Esophagus (tissue), 2 donors: ENCODE measurements at regions not wholly inside any gene's neighbourhood (a gene's known extent, or its start where the extent isn't known, plus 50 kb on each side); places are given as distances from the start of the nearest gene placed in this dataset.

ENCODE experiments used
- H3K27ac ChIP-seq, 2 donors: one replicate each; pipeline ENCODE4 v1.5.1; 2013; ENCODE audit warnings: low read depth in 2 of 2, mild to moderate bottlenecking in 2 of 2, inconsistent platforms in 1 of 2, low read length in 1 of 2, moderate library complexity in 1 of 2
- H3K27me3 ChIP-seq, 2 donors: one replicate each; pipeline ENCODE4 v1.6.1; 2013; ENCODE audit warnings: low read length in 2 of 2, control low read depth in 1 of 2, mild to moderate bottlenecking in 1 of 2; ENCODE audit not compliant: insufficient read depth in 2 of 2, control insufficient read depth in 1 of 2
- H3K36me3 ChIP-seq, 2 donors: one replicate each; pipeline ENCODE4 v1.6.1; 2013; ENCODE audit warnings: low read length in 1 of 2; ENCODE audit not compliant: control insufficient read depth in 2 of 2, insufficient read depth in 2 of 2
- H3K4me1 ChIP-seq, 2 donors: one replicate each; pipeline ENCODE4 v1.6.1; 2013; ENCODE audit warnings: low read length in 1 of 2; ENCODE audit not compliant: control insufficient read depth in 2 of 2, insufficient read depth in 2 of 2
- H3K4me3 ChIP-seq, 2 donors: one replicate each; pipeline ENCODE4 v1.5.1; 2013; ENCODE audit warnings: low read length in 2 of 2, mild to moderate bottlenecking in 2 of 2, low read depth in 1 of 2, moderate library complexity in 1 of 2
- H3K9me3 ChIP-seq, 2 donors: one replicate each; pipeline ENCODE4 v1.6.1; 2013; ENCODE audit warnings: mild to moderate bottlenecking in 2 of 2, low read depth in 1 of 2, low read length in 1 of 2, moderate library complexity in 1 of 2; ENCODE audit not compliant: control insufficient read depth in 2 of 2, insufficient read depth in 1 of 2
- WGBS, 2 donors: extraction: QIAGEN DNeasy Blood & Tissue Kit; methylation state at CpG; one replicate each; pipeline ENCODE4 v1.1.7; 2013; 5-methylcytosine and 5-hydroxymethylcytosine counted together
- donor health status: healthy with polysubstance abuse.
- donor health status: Bipolar disorder and iron deficiency.

DNA sequence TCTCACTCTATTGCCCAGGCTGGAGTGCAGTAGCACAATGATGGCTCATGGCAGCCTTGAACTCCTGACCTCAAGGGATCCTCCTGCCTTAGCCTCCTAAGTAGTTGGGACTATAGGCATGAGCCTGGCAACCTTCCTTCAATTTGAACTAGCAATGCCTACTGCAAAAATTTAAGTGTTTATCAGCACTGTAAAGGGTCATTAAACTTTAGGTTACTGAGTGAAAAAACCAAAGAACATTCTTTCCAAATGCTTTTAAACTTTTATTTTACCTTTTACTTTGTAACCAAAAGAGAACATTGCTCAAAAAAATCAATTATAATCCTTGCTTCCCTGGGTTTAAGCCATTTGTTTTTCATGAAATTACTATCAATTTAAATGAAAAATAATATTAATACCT, 101.0 kb upstream of the NHSL1 start:
- Histone ChIP-seq H3K4me1 (no peaks in the 10 kb centered on the region), H3K27ac (no peak overlapping the region), H3K27me3 (no peaks in the 10 kb centered on the region), H3K36me3 (no peaks in the 10 kb centered on the region), H3K9me3 (no peaks in the 10 kb centered on the region), H3K4me3 (no peak overlapping the region)

- no peaks in the 10 kb centered on the region for H3K9me3 ChIP-seq
- H3K4me1 ChIP-seq: no peaks in the 10 kb centered on the region
- H3K27ac ChIP-seq: no peak overlapping the region
- no peaks in the 10 kb centered on the region for H3K27me3 ChIP-seq
- no peaks in the 10 kb centered on the region for H3K36me3 ChIP-seq
- no peak overlapping the region for H3K4me3 ChIP-seq
These were observed 101.4 kb upstream of the NHSL1 start for GRCh38 chr6:138600726-138601125.

DNA sequence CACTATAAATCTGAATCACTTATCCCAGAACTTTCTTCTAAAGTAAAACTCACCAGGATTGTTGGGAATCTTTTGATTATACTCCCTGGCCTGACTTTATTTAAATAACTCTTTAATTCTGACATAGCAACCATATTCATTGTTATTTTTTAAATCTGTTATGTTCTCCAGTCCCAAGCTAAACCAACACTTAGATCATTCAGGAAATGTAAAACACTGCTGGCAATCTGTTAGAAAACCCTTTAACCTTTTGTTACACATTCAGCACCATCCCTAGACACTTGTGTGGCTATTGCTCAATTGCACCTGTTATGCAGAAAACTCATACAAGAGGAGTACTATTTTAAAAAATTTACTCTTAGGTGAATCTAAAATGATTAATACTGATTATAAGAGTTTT, 101.8 kb upstream of the NHSL1 start:
- H3K36me3 ChIP-seq: no peaks in the 10 kb centered on the region
- no peak overlapping the region for H3K4me3 ChIP-seq
- no peak overlapping the region for H3K27ac ChIP-seq
- no peaks in the 10 kb centered on the region for H3K27me3 ChIP-seq
- H3K9me3 ChIP-seq: no peaks in the 10 kb centered on the region
- H3K4me1 ChIP-seq: no peaks in the 10 kb centered on the region

DNA sequence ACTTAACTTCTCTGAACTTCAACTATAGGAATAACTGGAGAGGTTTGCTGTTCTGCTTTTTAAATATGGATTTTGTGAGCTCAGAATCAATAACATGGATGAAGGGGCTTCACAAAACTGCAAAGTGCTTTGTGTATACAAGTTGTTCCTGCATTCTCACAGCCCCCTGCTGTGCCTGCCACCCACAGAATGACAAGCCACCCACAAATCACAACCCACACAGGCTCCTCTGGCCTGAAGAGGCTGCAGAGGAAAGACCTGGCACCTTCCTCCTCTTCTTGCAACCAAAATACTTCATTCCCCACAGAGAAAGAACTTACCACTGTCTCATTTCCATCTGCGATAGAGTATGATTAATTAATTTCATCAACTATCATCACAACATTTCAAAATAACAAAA, 106.7 kb upstream of the NHSL1 start:
- no peak overlapping the region for H3K4me3 ChIP-seq
- no peak overlapping the region for H3K27ac ChIP-seq
- no peaks in the 10 kb centered on the region for H3K36me3 ChIP-seq
- no peaks in the 10 kb centered on the region for H3K9me3 ChIP-seq
- 89 to 100% methylated on average over 1 of the region's 1 CpG for WGBS, 2 donors
- no peaks in the 10 kb centered on the region for H3K27me3 ChIP-seq
- H3K4me1 ChIP-seq: no peaks in the 10 kb centered on the region

GRCh38 chr6:138607478-138608433, 108.5 kb upstream of the NHSL1 start:
- Histone ChIP-seq H3K4me3 (no peak overlapping the region), H3K4me1 (no peaks in the 10 kb centered on the region), H3K27ac (no peak overlapping the region), H3K9me3 (no peaks in the 10 kb centered on the region), H3K27me3 (no peaks in the 10 kb centered on the region), H3K36me3 (no peaks in the 10 kb centered on the region)
- WGBS, 2 donors: 80 to 81% methylated on average over 10 of the region's 10 CpGs

- H3K4me1 ChIP-seq: no peaks in the 10 kb centered on the region
- no peak overlapping the region for H3K27ac ChIP-seq
- H3K4me3 ChIP-seq: no peak overlapping the region
- H3K9me3 ChIP-seq: no peaks in the 10 kb centered on the region
- no peaks in the 10 kb centered on the region for H3K36me3 ChIP-seq
- 88 to 95% methylated on average over 1 of the region's 1 CpG for WGBS, 2 donors
- H3K27me3 ChIP-seq: no peaks in the 10 kb centered on the region
These were observed 109.6 kb upstream of the NHSL1 start for GRCh38 chr6:138608896-138609295.

- H3K27me3 ChIP-seq: no peaks in the 10 kb centered on the region
- H3K9me3 ChIP-seq: no peaks in the 10 kb centered on the region
- WGBS, 2 donors: 94 to 95% methylated on average over 6 of the region's 6 CpGs
- no peak overlapping the region for H3K4me3 ChIP-seq
- H3K27ac ChIP-seq: no peak overlapping the region
- H3K36me3 ChIP-seq: no peaks in the 10 kb centered on the region
- no peaks in the 10 kb centered on the region for H3K4me1 ChIP-seq
These were observed 110.6 kb upstream of the NHSL1 start for GRCh38 chr6:138609801-138610430.

- Histone ChIP-seq H3K4me1 (no peaks in the 10 kb centered on the region), H3K4me3 (no peak overlapping the region), H3K9me3 (no peaks in the 10 kb centered on the region), H3K36me3 (no peaks in the 10 kb centered on the region), H3K27me3 (no peaks in the 10 kb centered on the region), H3K27ac (no peak overlapping the region)
- 66 to 88% methylated on average over 7 of the region's 7 CpGs for WGBS, 2 donors
These were observed 111.5 kb upstream of the NHSL1 start for GRCh38 chr6:138610816-138611215.

- H3K9me3 ChIP-seq: no peaks in the 10 kb centered on the region
- peaks cover 0 to 3% of the 10 kb centered on the region in 2 donors for H3K36me3 ChIP-seq
- peaks cover 0 to 3% of the 10 kb centered on the region in 2 donors for H3K4me1 ChIP-seq
- no peak overlapping the region for H3K27ac ChIP-seq
- WGBS, 2 donors: 78 to 79% methylated on average over 2 of the region's 2 CpGs
- no peak overlapping the region for H3K4me3 ChIP-seq
- no peaks in the 10 kb centered on the region for H3K27me3 ChIP-seq
These were observed 114.9 kb upstream of the NHSL1 start for GRCh38 chr6:138614151-138614550.

GRCh38 chr6:138618168-138618567, 118.9 kb upstream of the NHSL1 start:
- Histone ChIP-seq H3K36me3 (peaks cover 0 to 3% of the 10 kb centered on the region in 2 donors), H3K4me1 (peaks cover 0 to 6% of the 10 kb centered on the region in 2 donors), H3K4me3 (no peak overlapping the region), H3K27me3 (no peaks in the 10 kb centered on the region), H3K27ac (no peak overlapping the region), H3K9me3 (no peaks in the 10 kb centered on the region)
- 72 to 74% methylated on average over 3 of the region's 3 CpGs for WGBS, 2 donors
